ENCODE measurements at regions not wholly inside any gene's neighbourhood (a gene's known extent, or its start where the extent isn't known, plus 50 kb on each side); places are given as distances from the start of the nearest gene placed in this dataset.

DNA sequence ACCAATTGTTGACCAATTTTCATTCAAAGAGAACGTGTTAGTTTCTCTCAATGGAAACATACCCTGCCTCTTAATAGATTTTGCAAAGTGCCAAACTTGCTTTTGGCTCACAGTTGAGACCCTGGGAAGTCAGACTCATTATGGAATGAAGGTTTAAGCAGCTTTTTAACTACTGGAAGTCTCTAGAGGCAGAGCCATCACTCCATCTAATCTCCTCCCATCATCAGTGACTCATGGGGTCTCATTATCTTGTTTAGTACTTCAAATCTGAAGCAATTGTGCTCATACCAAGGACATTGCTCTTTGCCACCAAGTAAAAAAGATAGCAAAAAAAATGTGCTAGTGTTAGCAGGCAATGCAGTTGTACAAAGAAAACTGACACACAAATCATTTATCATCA is 537.1 kb upstream of the LRRC4C start:
- TF ChIP-seq EZH2 (IDR thresholded peaks at IDR 0.05; ENCODE audit: low read length, missing control alignments): no peak
- TF ChIP-seq CTCF (conservative IDR thresholded peaks at IDR 0.05 in 1 of 2, IDR thresholded peaks at IDR 0.05 in 1 of 2; ENCODE audit: low read depth in 1 of 2, low read length in 2 of 2): no peak
